ENCODE measurements at regions not wholly inside any gene's neighbourhood (a gene's known extent, or its start where the extent isn't known, plus 50 kb on each side); places are given as distances from the start of the nearest gene placed in this dataset. TPM values are rescaled to one million over a fixed set of nuclear protein-coding genes. Genes with fewer than 3 reads are reported as not detected.
A peak's percentile ranks its signal among the peaks of the same experiment; 100 is the strongest.

DNA sequence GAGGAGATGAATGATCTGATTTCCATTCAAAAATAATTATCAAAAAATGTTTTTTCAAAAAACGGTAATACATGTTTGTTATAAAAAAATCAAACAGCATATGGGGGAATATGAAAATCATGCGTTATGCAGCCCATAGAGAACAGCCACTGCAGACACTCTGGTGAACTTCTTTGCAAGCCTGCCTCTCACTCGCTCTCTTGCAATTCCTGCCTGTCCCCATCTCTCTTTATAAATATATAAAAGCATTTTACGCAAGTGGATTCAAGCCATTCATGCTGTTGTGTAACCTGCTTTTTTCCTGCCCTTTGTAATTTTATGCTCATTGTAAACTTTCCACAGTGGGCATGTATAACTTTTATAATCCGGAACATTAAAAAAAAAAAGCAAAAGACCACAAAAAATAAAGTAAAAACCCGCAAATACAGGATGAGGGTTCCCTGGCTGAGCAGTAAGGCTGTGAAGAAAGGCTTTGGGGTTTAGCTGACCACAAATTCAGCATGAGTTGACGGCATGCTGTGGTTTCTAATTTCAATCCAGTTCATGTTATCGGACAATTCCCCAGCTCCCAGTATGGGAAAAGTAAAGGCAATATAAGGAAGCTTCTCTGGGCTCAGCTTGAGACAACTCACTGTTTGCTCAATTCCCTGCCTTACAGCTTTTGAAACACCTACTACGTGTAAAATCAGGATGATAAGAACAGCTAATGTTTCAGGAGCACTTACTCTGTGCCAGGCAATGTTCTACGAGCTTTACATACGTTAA lies 52.8 kb upstream of the ZBTB40 start:
- no peak overlapping the region for H2BK120ac ChIP-seq (ENCODE audit: low read depth, low read length)
- H3K23ac ChIP-seq (ENCODE audit: low read length): no peak overlapping the region
- H4K8ac ChIP-seq (ENCODE audit: low read depth, low read length): no peak overlapping the region
- H3K4ac ChIP-seq (ENCODE audit: low read depth, low read length): no peak overlapping the region
- H3K79me2 ChIP-seq (ENCODE audit: control insufficient read depth, insufficient read depth, low read length): no peaks in the 10 kb centered on the region
- no peak overlapping the region for H2BK5ac ChIP-seq (ENCODE audit: low read length)
- no peaks in the 10 kb centered on the region for H3K79me1 ChIP-seq (ENCODE audit: low read length)
- no peak overlapping the region for H3K56ac ChIP-seq (ENCODE audit: low read length)
- H3K36me3 ChIP-seq (ENCODE audit: control insufficient read depth, insufficient read depth, low read length): no peaks in the 10 kb centered on the region
- no peak overlapping the region for H2BK15ac ChIP-seq (replicated peaks; ENCODE audit: low read depth)
- no peak overlapping the region for H3K4me3 ChIP-seq (ENCODE audit: low read length)
- H3K4me1 ChIP-seq (ENCODE audit: control insufficient read depth, low read depth, low read length): no peaks in the 10 kb centered on the region
- WGBS (ENCODE audit: extremely low coverage, insufficient coverage, low lambda C conversion rate): no CpG with 5 or more reads among the region's 11 CpGs
- no peaks in the 10 kb centered on the region for H3K27me3 ChIP-seq (ENCODE audit: insufficient read depth, low read length, poor library complexity)
- no peak overlapping the region for H3K18ac ChIP-seq (ENCODE audit: low read length)
- H4K5ac ChIP-seq (ENCODE audit: low read length): no peak overlapping the region
- no peak overlapping the region for H3K9ac ChIP-seq (ENCODE audit: low read length)
- H2AK5ac ChIP-seq (ENCODE audit: low read length): no peak overlapping the region
- no peak overlapping the region for H3K4me2 ChIP-seq (ENCODE audit: low read length)
- H3K27ac ChIP-seq (ENCODE audit: low read depth, low read length): no peak overlapping the region
- no peak for DNase-seq

DNA sequence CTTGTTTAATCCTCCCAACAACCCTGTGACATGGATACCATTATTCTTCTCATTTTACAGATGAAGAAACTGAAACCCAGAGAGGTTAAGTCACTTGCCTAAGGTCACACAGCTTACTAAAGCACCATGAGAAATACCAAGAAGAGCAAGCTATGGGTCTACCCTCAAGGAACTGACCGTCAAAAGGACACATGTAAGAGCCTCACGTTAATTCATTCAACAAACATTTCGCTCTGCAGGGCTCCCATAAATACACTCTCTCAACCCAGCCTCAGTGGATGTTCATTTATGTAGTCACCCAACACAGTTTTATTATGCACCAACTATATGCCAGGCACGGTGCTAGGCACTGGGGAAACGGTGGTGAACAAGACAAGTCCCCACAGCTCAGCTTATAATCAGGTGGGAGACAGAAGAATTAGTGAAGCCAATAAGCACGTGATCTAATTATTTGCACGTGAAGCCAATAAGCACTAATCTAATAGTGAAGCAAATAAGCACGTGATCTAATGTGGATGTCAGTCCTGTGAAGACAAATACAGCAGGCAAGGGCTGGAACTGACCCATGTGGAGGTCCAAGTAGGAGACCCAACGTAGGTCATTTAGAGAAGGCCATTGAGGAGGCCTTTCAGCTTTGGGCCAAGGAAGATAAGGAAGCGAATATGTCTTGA lies 52.1 kb upstream of the ZBTB40 start:
- no peak overlapping the region for H3K4me2 ChIP-seq (ENCODE audit: low read length)
- H3K27me3 ChIP-seq (ENCODE audit: insufficient read depth, low read length, poor library complexity): no peaks in the 10 kb centered on the region
- no peak overlapping the region for H3K9ac ChIP-seq (ENCODE audit: low read length)
- H3K36me3 ChIP-seq (ENCODE audit: control insufficient read depth, insufficient read depth, low read length): no peaks in the 10 kb centered on the region
- H3K79me1 ChIP-seq (ENCODE audit: low read length): no peaks in the 10 kb centered on the region
- no CpG with 5 or more reads among the region's 10 CpGs for WGBS (ENCODE audit: extremely low coverage, insufficient coverage, low lambda C conversion rate)
- H3K18ac ChIP-seq (ENCODE audit: low read length): no peak overlapping the region
- H4K8ac ChIP-seq (ENCODE audit: low read depth, low read length): no peak overlapping the region
- H2BK120ac ChIP-seq (ENCODE audit: low read depth, low read length): no peak overlapping the region
- H3K23ac ChIP-seq (ENCODE audit: low read length): peak overlapping the region; percentile 81
- H2BK15ac ChIP-seq (replicated peaks; ENCODE audit: low read depth): no peak overlapping the region
- no peak for DNase-seq
- no peaks in the 10 kb centered on the region for H3K4me1 ChIP-seq (ENCODE audit: control insufficient read depth, low read depth, low read length)
- H4K5ac ChIP-seq (ENCODE audit: low read length): no peak overlapping the region
- H3K4ac ChIP-seq (ENCODE audit: low read depth, low read length): no peak overlapping the region
- H2AK5ac ChIP-seq (ENCODE audit: low read length): no peak overlapping the region
- H3K4me3 ChIP-seq (ENCODE audit: low read length): no peak overlapping the region
- H2BK5ac ChIP-seq (ENCODE audit: low read length): no peak overlapping the region
- H3K79me2 ChIP-seq (ENCODE audit: control insufficient read depth, insufficient read depth, low read length): no peaks in the 10 kb centered on the region
- no peak overlapping the region for H3K27ac ChIP-seq (ENCODE audit: low read depth, low read length)
- no peak overlapping the region for H3K56ac ChIP-seq (ENCODE audit: low read length)

Small RNA genes in the stretch of these regions (small RNA-seq; reads per million reads assigned to genes)
- gene MIR4418 (ENCODE audit: insufficient read depth): not detected

Measured in mesendoderm (in vitro differentiated cells).